Limb (tissue), 2 donors: ENCODE measurements at regions not wholly inside any gene's neighbourhood (a gene's known extent, or its start where the extent isn't known, plus 50 kb on each side); places are given as distances from the start of the nearest gene placed in this dataset.
A peak's percentile ranks its signal among the peaks of the same experiment; 100 is the strongest.

Source experiments
- DNase-seq, 2 donors: peaks; one replicate each; pipeline ENCODE4 v3.0.0-alpha.2; 2016; ENCODE audit errors: extremely low spot score in 2 of 2

GRCh38 chr1:79374397-79374796 lies 367.9 kb upstream of the ADGRL4 start:
- no peak for DNase-seq

GRCh38 chr1:79373481-79374125 lies 367.1 kb upstream of the ADGRL4 start:
- DNase-seq: peak in 1 of 2 donors; percentile 55

- DNase-seq: no peak
These were observed 365.3 kb upstream of the ADGRL4 start for GRCh38 chr1:79371802-79372201.

- DNase-seq: no peak
These were observed 362.6 kb upstream of the ADGRL4 start for GRCh38 chr1:79369091-79369490.

GRCh38 chr1:79364896-79365295 lies 358.4 kb upstream of the ADGRL4 start:
- no peak for DNase-seq

- DNase-seq: no peak
These were observed 356.9 kb upstream of the ADGRL4 start for GRCh38 chr1:79363430-79363829.

- DNase-seq: no peak
These were observed 355.9 kb upstream of the ADGRL4 start for GRCh38 chr1:79362470-79362869.

- DNase-seq: no peak
These were observed 348.6 kb upstream of the ADGRL4 start for GRCh38 chr1:79355090-79355489.

- no peak for DNase-seq
These were observed 346.7 kb upstream of the ADGRL4 start for GRCh38 chr1:79353224-79353623.

- no peak for DNase-seq
These were observed 320.3 kb upstream of the ADGRL4 start for GRCh38 chr1:79326875-79327274.

GRCh38 chr1:79325705-79326104 lies 319.2 kb upstream of the ADGRL4 start:
- no peak for DNase-seq

GRCh38 chr1:79325126-79325525 lies 318.6 kb upstream of the ADGRL4 start:
- DNase-seq: no peak

GRCh38 chr1:79323239-79324025 lies 316.9 kb upstream of the ADGRL4 start:
- no peak for DNase-seq

- no peak for DNase-seq
These were observed 316.0 kb upstream of the ADGRL4 start for GRCh38 chr1:79322511-79323027.

- DNase-seq: no peak
These were observed 305.9 kb upstream of the ADGRL4 start for GRCh38 chr1:79312438-79312837.

- DNase-seq: no peak
These were observed 304.1 kb upstream of the ADGRL4 start for GRCh38 chr1:79310609-79311008.

- no peak for DNase-seq
These were observed 297.6 kb upstream of the ADGRL4 start for GRCh38 chr1:79304131-79304530.

- no peak for DNase-seq
These were observed 296.5 kb upstream of the ADGRL4 start for GRCh38 chr1:79303040-79303439.

GRCh38 chr1:79302380-79302930 lies 295.9 kb upstream of the ADGRL4 start:
- no peak for DNase-seq

GRCh38 chr1:79295967-79296366 lies 289.4 kb upstream of the ADGRL4 start:
- no peak for DNase-seq

GRCh38 chr1:79293611-79294010 lies 287.1 kb upstream of the ADGRL4 start:
- DNase-seq: no peak

- DNase-seq: no peak
These were observed 284.5 kb upstream of the ADGRL4 start for GRCh38 chr1:79290927-79291474.
